Keratinocyte (primary cell): ENCODE measurements at regions not wholly inside any gene's neighbourhood (a gene's known extent, or its start where the extent isn't known, plus 50 kb on each side); places are given as distances from the start of the nearest gene placed in this dataset.

ENCODE experiments used
- EZH2 ChIP-seq: IDR thresholded peaks from one replicate; pipeline ENCODE4 v1.6.1; 2012; ENCODE audit warnings: inconsistent platforms, mild to moderate bottlenecking, low read length, moderate library complexity
- TF ChIP-seq, protein P1 (sequence below), 3 experiments: IDR thresholded peaks in 1 of 3; conservative IDR thresholded peaks in 1 of 3; optimal IDR thresholded peaks in 1 of 3; 2 replicates in 2 of 3; 3 replicates in 1 of 3; pipeline versions ENCODE3 to v1.5.1; 2011; ENCODE audit warnings: low read length in 3 of 3, mild to moderate bottlenecking in 3 of 3, moderate library complexity in 2 of 3, control low read depth in 1 of 3, inconsistent platforms in 1 of 3; ENCODE audit not compliant: insufficient read depth in 2 of 3; ENCODE audit errors: extremely low read depth in 1 of 3

- no peak for TF ChIP-seq EZH2
- TF ChIP-seq, protein P1, sequence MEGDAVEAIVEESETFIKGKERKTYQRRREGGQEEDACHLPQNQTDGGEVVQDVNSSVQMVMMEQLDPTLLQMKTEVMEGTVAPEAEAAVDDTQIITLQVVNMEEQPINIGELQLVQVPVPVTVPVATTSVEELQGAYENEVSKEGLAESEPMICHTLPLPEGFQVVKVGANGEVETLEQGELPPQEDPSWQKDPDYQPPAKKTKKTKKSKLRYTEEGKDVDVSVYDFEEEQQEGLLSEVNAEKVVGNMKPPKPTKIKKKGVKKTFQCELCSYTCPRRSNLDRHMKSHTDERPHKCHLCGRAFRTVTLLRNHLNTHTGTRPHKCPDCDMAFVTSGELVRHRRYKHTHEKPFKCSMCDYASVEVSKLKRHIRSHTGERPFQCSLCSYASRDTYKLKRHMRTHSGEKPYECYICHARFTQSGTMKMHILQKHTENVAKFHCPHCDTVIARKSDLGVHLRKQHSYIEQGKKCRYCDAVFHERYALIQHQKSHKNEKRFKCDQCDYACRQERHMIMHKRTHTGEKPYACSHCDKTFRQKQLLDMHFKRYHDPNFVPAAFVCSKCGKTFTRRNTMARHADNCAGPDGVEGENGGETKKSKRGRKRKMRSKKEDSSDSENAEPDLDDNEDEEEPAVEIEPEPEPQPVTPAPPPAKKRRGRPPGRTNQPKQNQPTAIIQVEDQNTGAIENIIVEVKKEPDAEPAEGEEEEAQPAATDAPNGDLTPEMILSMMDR (optimal IDR thresholded peaks at IDR 0.05 in 1 of 3, IDR thresholded peaks at IDR 0.05 in 1 of 3, conservative IDR thresholded peaks at IDR 0.05 in 1 of 3; ENCODE audit: extremely low read depth in 1 of 3, insufficient read depth in 2 of 3, low read length in 3 of 3), result no peak
Measured at GRCh38 chrX:120794525-120794975, 81.1 kb downstream of the CT47B1 start.
